Stimulated activated CD8-positive, alpha-beta memory T cell treated with anti-CD3 and anti-CD28 coated beads, Interleukin-12 subunit alpha, Interleukin-12 subunit beta, amount 100 ng/mL, for 24 hours (primary cell): ENCODE measurements at regions not wholly inside any gene's neighbourhood (a gene's known extent, or its start where the extent isn't known, plus 50 kb on each side); places are given as distances from the start of the nearest gene placed in this dataset.

Source experiments
- DNase-seq: peaks from one replicate; pipeline ENCODE4 v3.0.0-alpha.2; 2020; ENCODE audit errors: extremely low read depth

GRCh38 chr2:219954331-219954730 lies 326.9 kb downstream of the SLC4A3 start:
- DNase-seq = no peak

- no peak for DNase-seq
These were observed 330.4 kb downstream of the SLC4A3 start for GRCh38 chr2:219957820-219958219.

- no peak for DNase-seq
These were observed 331.5 kb downstream of the SLC4A3 start for GRCh38 chr2:219958941-219959340.

- DNase-seq = no peak
These were observed 332.0 kb downstream of the SLC4A3 start for GRCh38 chr2:219959471-219959870.

GRCh38 chr2:219961947-219962498 lies 334.6 kb downstream of the SLC4A3 start:
- no peak for DNase-seq

- DNase-seq = no peak
These were observed 335.4 kb downstream of the SLC4A3 start for GRCh38 chr2:219962801-219963200.

- DNase-seq = no peak
These were observed 338.1 kb downstream of the SLC4A3 start for GRCh38 chr2:219965287-219966194.

- DNase-seq = no peak
These were observed 340.1 kb downstream of the SLC4A3 start for GRCh38 chr2:219967247-219968245.

GRCh38 chr2:219968685-219969345 lies 341.4 kb downstream of the SLC4A3 start:
- no peak for DNase-seq

- DNase-seq = no peak
These were observed 342.1 kb downstream of the SLC4A3 start for GRCh38 chr2:219969508-219969907.

GRCh38 chr2:219973136-219973535 lies 345.7 kb downstream of the SLC4A3 start:
- DNase-seq = no peak

GRCh38 chr2:219976871-219977270 lies 349.4 kb downstream of the SLC4A3 start:
- no peak for DNase-seq

- no peak for DNase-seq
These were observed 353.2 kb downstream of the SLC4A3 start for GRCh38 chr2:219980638-219981037.

GRCh38 chr2:219983836-219984235 lies 356.4 kb downstream of the SLC4A3 start:
- DNase-seq = no peak

GRCh38 chr2:219985017-219985416 lies 357.6 kb downstream of the SLC4A3 start:
- DNase-seq = no peak

GRCh38 chr2:219987830-219988229 lies 360.4 kb downstream of the SLC4A3 start:
- no peak for DNase-seq

GRCh38 chr2:219989744-219990143 lies 362.3 kb downstream of the SLC4A3 start:
- no peak for DNase-seq

GRCh38 chr2:219991116-219991515 lies 363.7 kb downstream of the SLC4A3 start:
- DNase-seq = no peak

GRCh38 chr2:219995399-219995798 lies 368.0 kb downstream of the SLC4A3 start:
- no peak for DNase-seq

- no peak for DNase-seq
These were observed 368.7 kb downstream of the SLC4A3 start for GRCh38 chr2:219995991-219996765.

GRCh38 chr2:219997341-219997851 lies 370.0 kb downstream of the SLC4A3 start:
- DNase-seq = no peak
